ENCODE measurements at regions not wholly inside any gene's neighbourhood (a gene's known extent, or its start where the extent isn't known, plus 50 kb on each side); places are given as distances from the start of the nearest gene placed in this dataset.

DNA sequence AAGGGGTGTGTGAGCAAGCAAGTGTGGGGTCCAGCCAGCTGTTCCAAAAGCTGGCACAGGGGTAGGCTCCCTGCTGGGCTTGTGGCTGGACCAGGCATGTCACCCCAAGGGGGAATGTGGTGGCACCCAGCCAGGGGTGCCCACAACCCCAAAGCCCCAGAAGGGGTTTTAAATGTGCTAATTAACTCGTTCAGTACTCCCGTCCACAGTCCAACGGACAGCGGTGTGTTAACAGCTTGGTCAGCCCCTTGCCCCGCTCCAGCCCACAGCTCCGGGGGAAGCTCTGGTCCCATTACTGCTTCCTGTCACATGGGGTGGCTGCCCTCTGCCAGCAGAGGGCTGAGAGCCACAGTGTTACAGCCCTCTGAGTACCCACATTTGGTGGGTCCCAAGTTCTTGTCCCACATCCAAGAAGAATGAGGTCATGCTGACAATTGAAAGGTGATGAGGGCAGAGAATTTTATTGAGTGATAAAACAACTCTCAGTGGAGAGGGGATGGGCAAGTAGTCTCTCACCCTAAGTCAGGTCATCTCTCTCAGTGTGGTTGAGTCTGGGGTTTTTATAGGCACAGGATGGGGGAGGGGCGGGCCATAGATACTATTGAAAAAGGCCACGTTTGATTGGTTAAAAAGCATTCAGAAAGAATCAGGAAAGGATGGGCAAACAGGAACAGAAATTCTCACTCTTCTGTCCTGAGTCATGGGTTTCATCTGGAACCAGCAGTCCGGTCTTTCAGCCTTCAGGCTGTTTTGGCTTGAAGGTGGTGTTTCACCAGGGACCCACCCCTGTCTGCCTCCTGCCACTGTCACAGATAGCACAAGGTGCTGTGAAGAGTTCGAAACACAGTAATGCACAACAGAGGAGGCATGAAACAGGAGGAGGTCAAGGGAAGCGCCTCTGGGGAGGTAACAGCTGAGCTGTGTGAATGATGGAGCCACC lies 238.5 kb downstream of the NFATC2 start:
- no peak for DNase-seq
- peaks cover 0 to 7% (median 0%) of the 10 kb centered on the region in 4 donors for H3K4me1 ChIP-seq
- H3K4me3 ChIP-seq: no peak overlapping the region
- H3K27me3 ChIP-seq: peaks cover 0 to 4% of the 10 kb centered on the region in 2 donors
- intact Hi-C loops (cut with DNase I; ENCODE audit: low total_unique reads): no loop called here
- H3K9me3 ChIP-seq: peaks cover 0 to 7% (median 6%) of the 10 kb centered on the region in 3 donors
- H3K27ac ChIP-seq: no peak overlapping the region
- TF ChIP-seq, protein P1, sequence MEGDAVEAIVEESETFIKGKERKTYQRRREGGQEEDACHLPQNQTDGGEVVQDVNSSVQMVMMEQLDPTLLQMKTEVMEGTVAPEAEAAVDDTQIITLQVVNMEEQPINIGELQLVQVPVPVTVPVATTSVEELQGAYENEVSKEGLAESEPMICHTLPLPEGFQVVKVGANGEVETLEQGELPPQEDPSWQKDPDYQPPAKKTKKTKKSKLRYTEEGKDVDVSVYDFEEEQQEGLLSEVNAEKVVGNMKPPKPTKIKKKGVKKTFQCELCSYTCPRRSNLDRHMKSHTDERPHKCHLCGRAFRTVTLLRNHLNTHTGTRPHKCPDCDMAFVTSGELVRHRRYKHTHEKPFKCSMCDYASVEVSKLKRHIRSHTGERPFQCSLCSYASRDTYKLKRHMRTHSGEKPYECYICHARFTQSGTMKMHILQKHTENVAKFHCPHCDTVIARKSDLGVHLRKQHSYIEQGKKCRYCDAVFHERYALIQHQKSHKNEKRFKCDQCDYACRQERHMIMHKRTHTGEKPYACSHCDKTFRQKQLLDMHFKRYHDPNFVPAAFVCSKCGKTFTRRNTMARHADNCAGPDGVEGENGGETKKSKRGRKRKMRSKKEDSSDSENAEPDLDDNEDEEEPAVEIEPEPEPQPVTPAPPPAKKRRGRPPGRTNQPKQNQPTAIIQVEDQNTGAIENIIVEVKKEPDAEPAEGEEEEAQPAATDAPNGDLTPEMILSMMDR (IDR thresholded peaks at IDR 0.05): no peak
- no peaks in the 10 kb centered on the region for H3K36me3 ChIP-seq

DNA sequence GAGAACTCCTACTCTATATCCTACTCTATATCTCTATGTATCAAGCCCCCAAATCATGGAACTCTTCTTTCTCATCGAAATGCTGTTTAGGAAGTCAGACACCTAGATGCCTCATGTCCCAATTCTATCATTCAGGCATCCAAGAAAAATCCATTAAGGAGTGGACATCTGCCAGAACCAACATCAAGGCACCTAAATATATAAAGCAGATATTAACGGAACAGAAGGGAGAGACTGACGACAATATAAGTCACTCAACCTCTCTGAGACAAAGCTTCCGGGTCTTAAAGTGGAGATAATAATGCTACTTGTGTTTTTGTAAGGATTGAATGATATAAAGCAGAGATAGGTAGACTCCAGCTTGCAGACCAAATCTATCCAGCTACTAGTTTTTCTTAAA lies 241.5 kb downstream of the NFATC2 start:
- no peak overlapping the region for H3K4me3 ChIP-seq
- peaks cover 0 to 7% (median 6%) of the 10 kb centered on the region in 3 donors for H3K9me3 ChIP-seq
- no peak for DNase-seq
- no peak overlapping the region for H3K27ac ChIP-seq
- no peaks in the 10 kb centered on the region for H3K4me1 ChIP-seq
- H3K27me3 ChIP-seq: peaks cover 0 to 6% of the 10 kb centered on the region in 2 donors
- intact Hi-C loops (cut with DNase I; ENCODE audit: low total_unique reads): no loop called here
- no peaks in the 10 kb centered on the region for H3K36me3 ChIP-seq
- TF ChIP-seq, protein P1 (IDR thresholded peaks at IDR 0.05): no peak

DNA sequence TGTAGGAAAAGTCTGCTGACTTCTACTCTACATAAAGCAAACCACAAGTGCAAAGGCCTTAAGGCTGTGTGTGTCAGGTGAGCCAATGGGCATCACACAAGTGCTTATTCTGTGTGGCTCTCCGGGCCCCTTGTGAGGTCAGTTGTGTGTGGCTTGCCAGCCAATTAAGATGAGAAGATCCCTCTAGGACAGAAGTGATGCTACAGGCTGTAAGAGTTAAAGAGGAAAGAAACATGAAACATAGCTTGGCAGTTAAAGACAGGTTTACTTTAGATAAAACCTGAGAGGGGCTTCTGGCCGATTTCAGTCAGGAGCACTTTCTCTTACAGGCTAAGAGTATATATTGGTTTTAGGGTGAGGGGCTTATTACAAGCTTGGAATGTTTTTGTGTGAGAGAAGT lies 242.4 kb downstream of the NFATC2 start:
- no peak for DNase-seq
- TF ChIP-seq, protein P1 (IDR thresholded peaks at IDR 0.05): no peak
- Histone ChIP-seq H3K4me1 (no peaks in the 10 kb centered on the region), H3K36me3 (no peaks in the 10 kb centered on the region), H3K27ac (no peak overlapping the region), H3K4me3 (no peak overlapping the region), H3K27me3 (peaks cover 0 to 6% of the 10 kb centered on the region in 2 donors), H3K9me3 (peaks cover 0 to 7% (median 6%) of the 10 kb centered on the region in 3 donors)
- intact Hi-C loops (cut with DNase I; ENCODE audit: low total_unique reads): no loop called here

GRCh38 chr20:51299413-51299812 lies 243.1 kb downstream of the NFATC2 start:
- peaks cover 0 to 7% (median 6%) of the 10 kb centered on the region in 3 donors for H3K9me3 ChIP-seq
- TF ChIP-seq, protein P1 (IDR thresholded peaks at IDR 0.05): no peak
- no peaks in the 10 kb centered on the region for H3K36me3 ChIP-seq
- intact Hi-C loops (cut with DNase I; ENCODE audit: low total_unique reads): no loop called here
- no peaks in the 10 kb centered on the region for H3K4me1 ChIP-seq
- H3K27me3 ChIP-seq: peaks cover 0 to 6% of the 10 kb centered on the region in 2 donors
- no peak overlapping the region for H3K4me3 ChIP-seq
- H3K27ac ChIP-seq: no peak overlapping the region
- DNase-seq: no peak

GRCh38 chr20:51298141-51298749 lies 244.3 kb downstream of the NFATC2 start:
- peaks cover 0 to 6% of the 10 kb centered on the region in 2 donors for H3K27me3 ChIP-seq
- no peaks in the 10 kb centered on the region for H3K36me3 ChIP-seq
- H3K4me3 ChIP-seq: no peak overlapping the region
- H3K9me3 ChIP-seq: peaks cover 0 to 7% (median 6%) of the 10 kb centered on the region in 3 donors
- intact Hi-C loops (cut with DNase I; ENCODE audit: low total_unique reads): no loop called here
- TF ChIP-seq, protein P1 (IDR thresholded peaks at IDR 0.05): no peak
- DNase-seq: no peak
- no peak overlapping the region for H3K27ac ChIP-seq
- H3K4me1 ChIP-seq: no peaks in the 10 kb centered on the region
